ENCODE measurements at regions not wholly inside any gene's neighbourhood (a gene's known extent, or its start where the extent isn't known, plus 50 kb on each side); places are given as distances from the start of the nearest gene placed in this dataset.
"Not testable (repeated sequence)": the region's sequence is repeated elsewhere in the genome, so short reads cannot be mapped to it uniquely, and the experiment has no call there.

DNA sequence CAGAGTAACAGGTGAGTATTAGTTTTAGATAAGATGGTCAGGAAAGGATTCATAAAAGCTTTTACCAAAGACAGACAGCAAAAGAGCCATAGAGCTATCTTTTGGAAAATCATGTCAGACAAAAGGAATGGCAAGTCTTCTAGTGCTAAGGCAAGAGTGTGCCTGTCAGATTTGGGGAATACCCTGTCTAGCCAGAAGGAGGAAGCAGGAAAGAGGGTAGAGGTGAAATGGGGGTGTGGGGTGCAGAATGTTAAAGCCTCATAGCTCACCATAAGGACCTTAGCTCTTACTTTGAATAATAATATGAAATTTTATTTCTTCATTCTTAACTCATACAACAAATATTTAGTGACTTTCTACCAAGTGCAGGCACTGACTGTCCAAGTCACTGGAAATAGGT lies 512.1 kb upstream of the ROBO2 start:
- no peak for DNase-seq (ENCODE audit: low spot score)
- H3K27me3 ChIP-seq: no peaks in the 10 kb centered on the region
- no peaks in the 10 kb centered on the region for H3K4me1 ChIP-seq
- no peaks in the 10 kb centered on the region for H3K36me3 ChIP-seq
- no peaks in the 10 kb centered on the region for H3K9me3 ChIP-seq
- TF ChIP-seq, protein P1, sequence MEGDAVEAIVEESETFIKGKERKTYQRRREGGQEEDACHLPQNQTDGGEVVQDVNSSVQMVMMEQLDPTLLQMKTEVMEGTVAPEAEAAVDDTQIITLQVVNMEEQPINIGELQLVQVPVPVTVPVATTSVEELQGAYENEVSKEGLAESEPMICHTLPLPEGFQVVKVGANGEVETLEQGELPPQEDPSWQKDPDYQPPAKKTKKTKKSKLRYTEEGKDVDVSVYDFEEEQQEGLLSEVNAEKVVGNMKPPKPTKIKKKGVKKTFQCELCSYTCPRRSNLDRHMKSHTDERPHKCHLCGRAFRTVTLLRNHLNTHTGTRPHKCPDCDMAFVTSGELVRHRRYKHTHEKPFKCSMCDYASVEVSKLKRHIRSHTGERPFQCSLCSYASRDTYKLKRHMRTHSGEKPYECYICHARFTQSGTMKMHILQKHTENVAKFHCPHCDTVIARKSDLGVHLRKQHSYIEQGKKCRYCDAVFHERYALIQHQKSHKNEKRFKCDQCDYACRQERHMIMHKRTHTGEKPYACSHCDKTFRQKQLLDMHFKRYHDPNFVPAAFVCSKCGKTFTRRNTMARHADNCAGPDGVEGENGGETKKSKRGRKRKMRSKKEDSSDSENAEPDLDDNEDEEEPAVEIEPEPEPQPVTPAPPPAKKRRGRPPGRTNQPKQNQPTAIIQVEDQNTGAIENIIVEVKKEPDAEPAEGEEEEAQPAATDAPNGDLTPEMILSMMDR (IDR thresholded peaks at IDR 0.05): no peak
- H3K27ac ChIP-seq: no peak overlapping the region
- H3K4me3 ChIP-seq: no peak overlapping the region

DNA sequence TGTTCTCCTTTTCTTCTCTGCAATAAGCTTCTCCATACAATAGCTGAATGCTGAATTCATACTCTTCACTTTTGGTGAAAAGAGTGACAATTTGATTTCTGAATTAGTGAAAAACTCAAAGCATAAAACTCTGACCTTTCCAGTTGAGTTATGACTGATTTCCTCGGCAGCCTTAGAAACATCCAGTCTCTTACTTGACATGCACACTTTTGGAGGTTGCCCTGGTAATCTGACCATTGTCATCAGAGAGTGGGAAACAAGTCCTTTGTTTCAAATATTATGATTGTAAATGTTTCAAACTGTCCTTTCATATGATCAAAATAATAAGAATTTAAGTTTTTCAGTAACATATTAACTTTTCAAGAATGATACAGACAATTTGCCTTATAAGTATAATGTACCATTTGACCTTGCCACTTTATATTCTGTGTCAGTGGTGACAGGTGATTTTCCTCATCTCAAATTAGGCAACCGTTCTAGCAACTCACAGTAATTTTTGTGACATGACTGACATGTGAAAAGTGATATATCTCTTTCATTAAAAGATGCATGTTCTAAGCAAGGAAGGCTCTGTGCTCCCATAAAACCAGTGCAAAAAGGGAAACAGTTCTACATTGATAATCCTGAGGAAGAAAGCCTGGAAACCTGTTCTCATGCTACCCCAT lies 507.6 kb upstream of the ROBO2 start:
- no peaks in the 10 kb centered on the region for H3K36me3 ChIP-seq
- H3K9me3 ChIP-seq: no peaks in the 10 kb centered on the region
- H3K27me3 ChIP-seq: no peaks in the 10 kb centered on the region
- H3K4me3 ChIP-seq: no peak overlapping the region
- TF ChIP-seq, protein P1 (IDR thresholded peaks at IDR 0.05): no peak
- DNase-seq (ENCODE audit: low spot score): no peak
- H3K4me1 ChIP-seq: no peaks in the 10 kb centered on the region
- no peak overlapping the region for H3K27ac ChIP-seq

DNA sequence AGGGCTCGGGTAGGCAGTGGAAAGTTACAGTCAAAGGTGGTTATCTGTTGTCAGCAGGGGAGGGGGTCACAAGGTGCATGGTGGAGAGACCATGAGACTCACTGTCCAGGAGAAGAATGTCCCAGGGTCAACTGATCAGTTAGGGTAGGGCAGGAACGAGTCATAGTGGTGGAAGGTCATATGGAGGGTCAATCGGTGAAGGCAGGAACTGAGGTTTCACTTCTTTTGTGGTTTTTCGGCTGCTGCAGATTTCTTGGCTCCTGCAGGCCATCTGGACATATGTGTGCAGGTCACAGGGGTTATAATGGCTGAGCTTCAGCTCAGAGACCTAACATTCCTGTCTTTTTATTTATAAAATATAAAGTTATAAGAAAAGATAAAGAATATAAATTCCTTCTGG lies 506.2 kb upstream of the ROBO2 start:
- H3K36me3 ChIP-seq; H3K27ac ChIP-seq; H3K9me3 ChIP-seq; H3K4me3 ChIP-seq; H3K27me3 ChIP-seq; H3K4me1 ChIP-seq; DNase-seq (ENCODE audit: low spot score): not testable (repeated sequence)

DNA sequence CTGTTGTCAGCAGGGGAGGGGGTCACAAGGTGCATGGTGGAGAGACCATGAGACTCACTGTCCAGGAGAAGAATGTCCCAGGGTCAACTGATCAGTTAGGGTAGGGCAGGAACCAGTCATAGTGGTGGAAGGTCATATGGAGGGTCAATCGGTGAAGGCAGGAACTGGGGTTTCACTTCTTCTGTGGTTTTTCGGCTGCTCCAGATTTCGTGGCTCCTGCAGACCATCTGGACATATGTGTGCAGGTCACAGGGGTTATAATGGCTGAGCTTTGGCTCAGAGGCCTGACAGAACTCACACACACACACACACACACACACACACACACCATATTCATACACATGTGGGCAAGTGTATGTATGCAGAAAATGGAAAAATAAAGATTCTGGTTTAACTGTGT lies 502.0 kb upstream of the ROBO2 start:
- not testable (repeated sequence) for H3K4me3 ChIP-seq; H3K9me3 ChIP-seq; H3K36me3 ChIP-seq; DNase-seq (ENCODE audit: low spot score); H3K4me1 ChIP-seq; H3K27me3 ChIP-seq; H3K27ac ChIP-seq

DNA sequence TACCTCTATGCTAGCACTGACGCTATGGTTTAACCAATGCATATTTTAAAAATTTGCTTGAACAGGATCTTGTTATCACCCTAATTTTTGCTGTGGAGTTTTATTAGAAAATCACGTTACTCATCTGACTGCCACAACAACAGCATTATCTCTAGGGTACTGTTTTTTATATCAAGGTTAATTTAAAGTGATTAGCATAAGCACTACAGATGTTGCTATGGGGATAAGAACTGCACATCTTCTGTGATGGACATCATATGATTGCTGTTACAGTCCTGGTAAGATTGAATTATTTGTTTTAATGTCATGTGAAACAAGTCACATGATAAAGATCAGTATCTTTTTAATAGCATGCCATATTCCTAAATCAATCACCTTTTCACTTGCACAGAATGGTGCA lies 492.2 kb upstream of the ROBO2 start:
- no peak overlapping the region for H3K4me3 ChIP-seq
- no peaks in the 10 kb centered on the region for H3K27me3 ChIP-seq
- H3K4me1 ChIP-seq: no peaks in the 10 kb centered on the region
- H3K36me3 ChIP-seq: no peaks in the 10 kb centered on the region
- no peak for DNase-seq (ENCODE audit: low spot score)
- no peak overlapping the region for H3K27ac ChIP-seq
- TF ChIP-seq, protein P1 (IDR thresholded peaks at IDR 0.05): no peak
- no peaks in the 10 kb centered on the region for H3K9me3 ChIP-seq

DNA sequence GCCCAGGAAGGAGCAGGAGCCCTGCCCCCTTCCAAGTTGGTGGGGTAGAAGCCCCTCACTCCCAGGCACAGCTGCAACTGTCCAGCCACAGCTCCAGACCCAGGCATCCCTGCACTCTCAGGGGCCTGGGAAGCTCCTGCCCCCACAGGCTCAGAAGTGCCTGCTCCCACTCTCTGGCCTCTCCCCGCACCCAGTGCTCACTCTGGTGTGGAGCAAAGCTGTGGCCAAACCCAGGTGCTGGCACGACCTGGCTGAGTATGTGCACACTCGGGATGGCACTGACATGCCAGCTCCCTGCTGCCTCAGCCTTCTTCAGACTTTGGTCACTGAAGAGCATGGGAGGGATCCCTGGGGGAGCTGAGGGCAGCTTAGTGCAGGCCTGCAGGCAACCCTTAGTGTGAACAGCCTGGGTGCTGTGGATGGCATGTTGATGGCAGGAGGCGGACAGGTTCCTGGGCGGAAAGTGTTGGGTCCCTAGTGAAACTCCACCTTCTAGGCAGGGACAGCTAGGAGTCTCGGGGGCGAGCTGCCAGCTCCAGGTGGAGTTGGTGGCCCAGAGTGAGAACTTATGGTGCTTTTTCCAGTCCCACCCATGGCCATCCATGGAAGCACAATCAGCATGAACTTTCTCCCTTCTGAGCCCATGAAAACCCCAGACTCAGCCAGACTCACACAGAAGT lies 489.2 kb upstream of the ROBO2 start:
- no peak for DNase-seq (ENCODE audit: low spot score)
- Histone ChIP-seq H3K4me1 (no peaks in the 10 kb centered on the region), H3K4me3 (no peak overlapping the region), H3K36me3 (no peaks in the 10 kb centered on the region), H3K27ac (no peak overlapping the region), H3K9me3 (no peaks in the 10 kb centered on the region), H3K27me3 (no peaks in the 10 kb centered on the region)
- TF ChIP-seq, protein P1 (IDR thresholded peaks at IDR 0.05): no peak

DNA sequence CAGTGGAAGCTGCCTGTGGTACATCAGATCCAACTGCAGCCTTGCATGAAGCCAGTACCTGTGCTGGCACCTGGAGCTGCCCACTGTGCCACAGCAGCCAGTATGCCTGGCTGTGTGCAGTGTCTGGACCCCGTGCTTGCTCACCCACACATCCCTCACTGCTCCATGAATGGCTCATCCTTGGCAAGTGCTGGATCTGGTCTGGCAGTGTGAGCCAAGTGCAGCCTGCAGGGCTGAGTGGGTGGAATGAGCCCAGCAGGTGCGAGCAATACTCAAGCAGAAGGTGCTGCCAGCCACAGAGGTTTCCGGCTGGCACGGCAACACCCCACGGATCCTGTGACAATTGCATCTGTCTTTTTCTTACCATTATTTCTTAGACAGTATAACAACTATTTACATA lies 488.2 kb upstream of the ROBO2 start:
- no peak for DNase-seq (ENCODE audit: low spot score)
- no peaks in the 10 kb centered on the region for H3K9me3 ChIP-seq
- TF ChIP-seq, protein P1 (IDR thresholded peaks at IDR 0.05): no peak

More for the DNA sequence above, 488.2 kb upstream of the ROBO2 start:
- Histone ChIP-seq H3K36me3 (no peaks in the 10 kb centered on the region), H3K4me3 (no peak overlapping the region), H3K27ac (no peak overlapping the region), H3K4me1 (no peaks in the 10 kb centered on the region), H3K27me3 (no peaks in the 10 kb centered on the region)
